Endodermal cell (in vitro differentiated cells): ENCODE measurements at regions not wholly inside any gene's neighbourhood (a gene's known extent, or its start where the extent isn't known, plus 50 kb on each side); places are given as distances from the start of the nearest gene placed in this dataset.
"Not testable (repeated sequence)": the region's sequence is repeated elsewhere in the genome, so short reads cannot be mapped to it uniquely, and the experiment has no call there.

ENCODE experiments used
- DNase-seq: peaks from one replicate; pipeline ENCODE4 v3.0.0-alpha.2; 2017
- H3K27ac ChIP-seq: 2 replicates; pipeline ENCODE4 v1.5.1; 2013; ENCODE audit warnings: mild to moderate bottlenecking, low read depth, low read length, moderate library complexity
- H3K27me3 ChIP-seq: 2 replicates; pipeline ENCODE4 v1.6.1; 2013; ENCODE audit warnings: mild to moderate bottlenecking, low read length, moderate library complexity; ENCODE audit not compliant: insufficient read depth, control insufficient read depth, poor library complexity, severe bottlenecking
- H3K36me3 ChIP-seq: 2 replicates; pipeline ENCODE4 v1.7.0; 2013; ENCODE audit warnings: mild to moderate bottlenecking, low read length, moderate library complexity; ENCODE audit not compliant: control insufficient read depth, insufficient read depth
- H3K4me1 ChIP-seq: one replicate; pipeline ENCODE4 v1.7.0; 2013; ENCODE audit warnings: low read length; ENCODE audit not compliant: control insufficient read depth, insufficient read depth
- H3K4me3 ChIP-seq: 2 replicates; pipeline ENCODE4 v1.5.1; 2013; ENCODE audit warnings: mild to moderate bottlenecking, low read length, moderate library complexity
- H3K9ac ChIP-seq: 2 replicates; pipeline ENCODE4 v1.6.1; 2013; ENCODE audit warnings: mild to moderate bottlenecking, low read length, moderate library complexity; ENCODE audit not compliant: poor library complexity, severe bottlenecking; ENCODE audit errors: extremely low read depth
- H3K9me3 ChIP-seq: 2 replicates; pipeline ENCODE4 v1.6.1; 2013; ENCODE audit warnings: mild to moderate bottlenecking, low read length, moderate library complexity; ENCODE audit not compliant: control insufficient read depth
- H3K27ac Mint-ChIP-seq: 2 replicates; pipeline ENCODE4 v1.8.0; 2020; ENCODE audit warnings: mixed read lengths
- H3K27me3 Mint-ChIP-seq: 2 replicates; pipeline ENCODE4 v1.8.0; 2021; ENCODE audit warnings: mild to moderate bottlenecking, mixed read lengths; ENCODE audit not compliant: insufficient read depth
- H3K36me3 Mint-ChIP-seq: 2 replicates; pipeline ENCODE4 v1.8.0; 2020; ENCODE audit warnings: low read depth, mixed read lengths
- H3K4me1 Mint-ChIP-seq: 2 replicates; pipeline ENCODE4 v1.8.0; 2020; ENCODE audit warnings: mixed read lengths
- H3K4me3 Mint-ChIP-seq: 2 replicates; pipeline ENCODE4 v1.8.0; 2020; ENCODE audit warnings: mild to moderate bottlenecking, moderate library complexity, mixed read lengths
- H3K9me3 Mint-ChIP-seq: 2 replicates; pipeline ENCODE4 v1.8.0; 2020; ENCODE audit warnings: mild to moderate bottlenecking, mixed read lengths
- CTCF ChIP-seq: fragments of 200-600 bp; sonication (generic); conservative IDR thresholded peaks from 2 replicates; pipeline ENCODE4 v1.5.0; 2021; ENCODE audit warnings: antibody characterized with exemption, mild to moderate bottlenecking
- WGBS, 2 experiments: methylation state at CpG; one replicate each; pipeline versions ENCODE4 v1.1.5 to v1.1.7; 2013; ENCODE audit warnings: missing lambda C conversion rate in 2 of 2, mixed read lengths in 1 of 2; ENCODE audit not compliant: insufficient coverage in 1 of 2, insufficient read length in 1 of 2; 5-methylcytosine and 5-hydroxymethylcytosine counted together

GRCh38 chr18:78798402-78799175 is 181.0 kb upstream of the SALL3 start:
- Histone ChIP-seq H3K27ac (no peak overlapping the region), H3K36me3 (no peaks in the 10 kb centered on the region), H3K4me3 (no peak overlapping the region), H3K9ac (no peak overlapping the region), H3K27me3 (no peaks in the 10 kb centered on the region), H3K4me1 (no peaks in the 10 kb centered on the region), H3K9me3 (no peaks in the 10 kb centered on the region)
- TF ChIP-seq CTCF = no peak
- H3K9me3 Mint-ChIP-seq = peaks cover 3% of the 10 kb centered on the region
- H3K4me3 Mint-ChIP-seq = no peak overlapping the region
- H3K36me3 Mint-ChIP-seq = no peaks in the 10 kb centered on the region
- no peak for DNase-seq
- no peak overlapping the region for H3K27ac Mint-ChIP-seq
- no peaks in the 10 kb centered on the region for H3K27me3 Mint-ChIP-seq
- no peaks in the 10 kb centered on the region for H3K4me1 Mint-ChIP-seq
- WGBS, 2 experiments = 89 to 94% methylated on average over 20 to 29 of the region's 29 CpGs

GRCh38 chr18:78799382-78800089 is 180.1 kb upstream of the SALL3 start:
- 93 to 94% methylated on average over 10 to 29 of the region's 29 CpGs for WGBS, 2 experiments
- H3K9me3 Mint-ChIP-seq = peaks cover 3% of the 10 kb centered on the region
- H3K4me3 ChIP-seq = no peak overlapping the region
- no peak overlapping the region for H3K27ac Mint-ChIP-seq
- H3K27me3 ChIP-seq = no peaks in the 10 kb centered on the region
- H3K27ac ChIP-seq = no peak overlapping the region
- H3K9me3 ChIP-seq = no peaks in the 10 kb centered on the region
- no peaks in the 10 kb centered on the region for H3K36me3 Mint-ChIP-seq
- no peaks in the 10 kb centered on the region for H3K36me3 ChIP-seq
- DNase-seq = no peak
- H3K4me1 ChIP-seq = no peaks in the 10 kb centered on the region
- H3K9ac ChIP-seq = no peak overlapping the region
- no peak overlapping the region for H3K4me3 Mint-ChIP-seq
- no peaks in the 10 kb centered on the region for H3K4me1 Mint-ChIP-seq
- H3K27me3 Mint-ChIP-seq = no peaks in the 10 kb centered on the region
- TF ChIP-seq CTCF = no peak

- WGBS, 2 experiments = 82 to 92% methylated on average over 7 to 14 of the region's 14 CpGs
- H3K4me3 ChIP-seq, H3K9me3 ChIP-seq, H3K4me3 Mint-ChIP-seq, H3K36me3 ChIP-seq, H3K27me3 ChIP-seq, H3K27ac ChIP-seq, H3K4me1 Mint-ChIP-seq, H3K4me1 ChIP-seq, H3K27ac Mint-ChIP-seq, H3K9ac ChIP-seq, H3K27me3 Mint-ChIP-seq, DNase-seq, H3K36me3 Mint-ChIP-seq, H3K9me3 Mint-ChIP-seq: not testable (repeated sequence)
Measured at GRCh38 chr18:78800102-78800851, 179.3 kb upstream of the SALL3 start.
